ENCODE measurements at regions not wholly inside any gene's neighbourhood (a gene's known extent, or its start where the extent isn't known, plus 50 kb on each side); places are given as distances from the start of the nearest gene placed in this dataset.

- Histone ChIP-seq H3K9me3 (no peaks in the 10 kb centered on the region), H3K27ac (no peak overlapping the region), H3K27me3 (peaks cover 0 to 3% (median 0%) of the 10 kb centered on the region in 4 donors), H3K4me3 (no peak overlapping the region), H3K4me1 (no peaks in the 10 kb centered on the region), H3K36me3 (no peaks in the 10 kb centered on the region)
- no peak for DNase-seq
- no peak for ATAC-seq
- no peak for TF ChIP-seq CTCF (IDR thresholded peaks at IDR 0.05)
- no peak for FAIRE-seq
- WGBS, 2 donors, result 17 to 20% methylated on average over 3 of the region's 4 CpGs
- intact Hi-C loops (cut with DNase I), result no loop called here
These were observed 50.1 kb upstream of the IRX3 start for GRCh38 chr16:54336631-54337204.
